Stomach (tissue), 4 donors: ENCODE measurements at regions not wholly inside any gene's neighbourhood (a gene's known extent, or its start where the extent isn't known, plus 50 kb on each side); places are given as distances from the start of the nearest gene placed in this dataset.

ENCODE experiments used
- CTCF ChIP-seq, 7 experiments: fragments of 450-650 bp in 4 of 7; fragments of 200-600 bp in 3 of 7; sonication (generic) in 3 of 7; IDR thresholded peaks; one replicate each; pipeline ENCODE4 v1.5.1; 2016 to 2019; ENCODE audit warnings: antibody characterized with exemption in 7 of 7, control low read depth in 2 of 7, mild to moderate bottlenecking in 1 of 7
- EP300 ChIP-seq: sonication (generic); formaldehyde crosslinking; IDR thresholded peaks from one replicate; pipeline ENCODE4 v1.6.1; 2017; ENCODE audit warnings: antibody characterized with exemption
- POLR2A ChIP-seq, 4 donors: fragments of 450-650 bp; IDR thresholded peaks; one replicate each; pipeline ENCODE4 v1.6.1; 2016; ENCODE audit warnings: antibody characterized with exemption in 4 of 4, control low read depth in 2 of 4, mild to moderate bottlenecking in 1 of 4, moderate library complexity in 1 of 4

GRCh38 chrX:39063702-39064101 is 262.4 kb downstream of the MID1IP1 start:
- TF ChIP-seq CTCF (IDR thresholded peaks at IDR 0.05) (no peak), EP300 (no peak), POLR2A (IDR thresholded peaks at IDR 0.05) (no peak)
